Endothelial cell (in vitro differentiated cells): ENCODE measurements at regions not wholly inside any gene's neighbourhood (a gene's known extent, or its start where the extent isn't known, plus 50 kb on each side); places are given as distances from the start of the nearest gene placed in this dataset.

Source experiments
- DNase-seq: peaks from one replicate; pipeline ENCODE4 v3.0.0; 2021; ENCODE audit warnings: low spot score
- H3K27ac Mint-ChIP-seq: one replicate; pipeline ENCODE4 v1.8.0; 2021; ENCODE audit warnings: mixed read lengths, inconsistent platforms; ENCODE audit not compliant: unreplicated experiment
- H3K27me3 Mint-ChIP-seq: one replicate; pipeline ENCODE4 v1.8.0; 2021; ENCODE audit warnings: mild to moderate bottlenecking, moderate library complexity, mixed read lengths, inconsistent platforms; ENCODE audit not compliant: unreplicated experiment
- H3K36me3 Mint-ChIP-seq: one replicate; pipeline ENCODE4 v1.8.0; 2021; ENCODE audit warnings: mild to moderate bottlenecking, low read depth, mixed read lengths, inconsistent platforms; ENCODE audit not compliant: unreplicated experiment
- H3K4me1 Mint-ChIP-seq: one replicate; pipeline ENCODE4 v1.8.0; 2021; ENCODE audit warnings: mild to moderate bottlenecking, mixed read lengths, inconsistent platforms; ENCODE audit not compliant: unreplicated experiment
- H3K4me3 Mint-ChIP-seq: one replicate; pipeline ENCODE4 v1.8.0; 2021; ENCODE audit warnings: mild to moderate bottlenecking, mixed read lengths, inconsistent platforms; ENCODE audit not compliant: unreplicated experiment
- H3K9me3 Mint-ChIP-seq: one replicate; pipeline ENCODE4 v1.8.0; 2021; ENCODE audit warnings: mixed read lengths, inconsistent platforms; ENCODE audit not compliant: unreplicated experiment
- TF ChIP-seq, protein P1 (sequence below): fragments of 200-600 bp; sonication (generic); IDR thresholded peaks from one replicate; pipeline ENCODE4 v1.5.0; 2021; ENCODE audit warnings: antibody characterized with exemption; ENCODE audit not compliant: unreplicated experiment

DNA sequence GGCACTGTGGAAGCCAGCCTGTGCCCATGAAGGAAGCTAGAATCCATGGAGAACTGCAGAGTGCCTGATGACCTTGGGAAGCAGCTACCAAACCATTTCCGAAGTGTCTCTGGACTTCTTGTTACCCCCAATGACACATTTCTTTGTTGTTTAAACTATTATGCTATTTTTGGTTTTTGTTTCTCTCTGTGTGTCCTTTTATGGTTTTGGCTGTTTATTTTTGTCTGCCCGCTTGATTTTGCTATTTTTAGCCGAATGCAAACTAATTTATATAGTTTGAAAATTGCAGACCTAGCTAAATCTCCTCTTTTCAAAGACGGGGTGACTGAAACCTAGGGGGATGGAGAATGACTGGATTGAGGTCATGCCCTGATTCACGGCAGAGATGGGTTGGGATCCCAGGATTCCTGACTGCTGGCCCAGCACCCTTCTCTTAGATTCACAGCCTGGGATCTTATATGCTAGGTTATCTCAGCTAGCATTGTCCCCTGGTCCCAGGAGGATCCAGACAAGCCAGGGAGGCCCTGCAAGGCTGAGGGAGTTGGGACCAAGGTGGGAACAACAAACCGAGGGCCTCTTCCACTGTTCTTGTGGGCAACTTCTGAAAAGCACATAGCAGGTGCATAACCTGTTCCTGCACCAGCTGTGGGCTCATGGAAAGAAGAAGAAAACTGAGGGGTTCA, 116.3 kb upstream of the HAAO start:
- Mint-ChIP-seq H3K36me3 (no peaks in the 10 kb centered on the region), H3K4me3 (no peak overlapping the region), H3K9me3 (no peaks in the 10 kb centered on the region), H3K27me3 (peaks cover 3% of the 10 kb centered on the region), H3K27ac (no peak overlapping the region), H3K4me1 (peaks cover 30% of the 10 kb centered on the region)
- no peak for DNase-seq
- TF ChIP-seq, protein P1, sequence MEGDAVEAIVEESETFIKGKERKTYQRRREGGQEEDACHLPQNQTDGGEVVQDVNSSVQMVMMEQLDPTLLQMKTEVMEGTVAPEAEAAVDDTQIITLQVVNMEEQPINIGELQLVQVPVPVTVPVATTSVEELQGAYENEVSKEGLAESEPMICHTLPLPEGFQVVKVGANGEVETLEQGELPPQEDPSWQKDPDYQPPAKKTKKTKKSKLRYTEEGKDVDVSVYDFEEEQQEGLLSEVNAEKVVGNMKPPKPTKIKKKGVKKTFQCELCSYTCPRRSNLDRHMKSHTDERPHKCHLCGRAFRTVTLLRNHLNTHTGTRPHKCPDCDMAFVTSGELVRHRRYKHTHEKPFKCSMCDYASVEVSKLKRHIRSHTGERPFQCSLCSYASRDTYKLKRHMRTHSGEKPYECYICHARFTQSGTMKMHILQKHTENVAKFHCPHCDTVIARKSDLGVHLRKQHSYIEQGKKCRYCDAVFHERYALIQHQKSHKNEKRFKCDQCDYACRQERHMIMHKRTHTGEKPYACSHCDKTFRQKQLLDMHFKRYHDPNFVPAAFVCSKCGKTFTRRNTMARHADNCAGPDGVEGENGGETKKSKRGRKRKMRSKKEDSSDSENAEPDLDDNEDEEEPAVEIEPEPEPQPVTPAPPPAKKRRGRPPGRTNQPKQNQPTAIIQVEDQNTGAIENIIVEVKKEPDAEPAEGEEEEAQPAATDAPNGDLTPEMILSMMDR, result no peak

DNA sequence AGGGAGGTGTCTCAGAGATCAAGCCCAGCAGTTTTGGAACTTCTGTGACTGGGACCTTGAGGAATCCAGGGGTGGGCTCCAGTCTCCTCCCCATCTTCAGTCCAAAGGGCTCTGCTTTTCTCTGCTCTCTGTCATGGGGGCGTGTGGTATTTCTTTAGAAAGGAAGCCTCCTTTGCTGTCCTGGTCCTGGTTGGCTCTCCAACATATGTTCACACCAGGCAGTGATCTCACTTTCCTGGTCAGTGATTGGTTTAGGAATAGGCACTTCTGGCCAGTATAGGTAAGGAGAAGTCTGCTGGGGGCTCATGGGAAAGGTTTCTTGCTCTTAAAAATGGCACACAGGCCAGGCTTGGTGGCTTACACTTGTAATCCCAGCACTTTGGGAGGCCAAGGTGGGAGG, 115.5 kb upstream of the HAAO start:
- no peak for DNase-seq
- Mint-ChIP-seq H3K9me3 (no peaks in the 10 kb centered on the region), H3K36me3 (no peaks in the 10 kb centered on the region), H3K4me1 (peaks cover 28% of the 10 kb centered on the region), H3K4me3 (no peak overlapping the region), H3K27me3 (peaks cover 3% of the 10 kb centered on the region), H3K27ac (no peak overlapping the region)
- TF ChIP-seq, protein P1, result no peak

GRCh38 chr2:42906557-42907411, 114.4 kb upstream of the HAAO start:
- Mint-ChIP-seq H3K4me3 (no peak overlapping the region), H3K36me3 (no peaks in the 10 kb centered on the region), H3K4me1 (peaks cover 26% of the 10 kb centered on the region), H3K27me3 (peaks cover 3% of the 10 kb centered on the region), H3K27ac (no peak overlapping the region), H3K9me3 (no peaks in the 10 kb centered on the region)
- TF ChIP-seq, protein P1, result no peak
- DNase-seq, result no peak

GRCh38 chr2:42906111-42906556, 113.8 kb upstream of the HAAO start:
- TF ChIP-seq, protein P1, result no peak
- Mint-ChIP-seq H3K27me3 (peaks cover 3% of the 10 kb centered on the region), H3K4me1 (peaks cover 26% of the 10 kb centered on the region), H3K4me3 (no peak overlapping the region), H3K27ac (no peak overlapping the region), H3K9me3 (no peaks in the 10 kb centered on the region), H3K36me3 (no peaks in the 10 kb centered on the region)
- DNase-seq, result no peak
